Neuronal stem cell (in vitro differentiated cells): ENCODE measurements at regions not wholly inside any gene's neighbourhood (a gene's known extent, or its start where the extent isn't known, plus 50 kb on each side); places are given as distances from the start of the nearest gene placed in this dataset.

Experiments
- DNase-seq: peaks from one replicate; pipeline ENCODE4 v3.0.0-alpha.2; 2013; ENCODE audit warnings: low spot score
- H2AFZ ChIP-seq: one replicate; pipeline ENCODE4 v1.6.1; 2013; ENCODE audit warnings: mild to moderate bottlenecking, low read length, inconsistent platforms
- H2AK5ac ChIP-seq: 2 replicates; pipeline ENCODE4 v1.6.1; 2013; ENCODE audit warnings: low read depth, mild to moderate bottlenecking, inconsistent platforms, low read length, moderate library complexity, mixed read lengths
- H2BK120ac ChIP-seq: 2 replicates; pipeline ENCODE4 v1.6.1; 2013; ENCODE audit warnings: low read depth, mild to moderate bottlenecking, inconsistent platforms, low read length, moderate library complexity, mixed read lengths
- H2BK12ac ChIP-seq: one replicate; pipeline ENCODE4 v1.6.1; 2013; ENCODE audit warnings: low read length, inconsistent platforms
- H2BK15ac ChIP-seq: 2 replicates; pipeline ENCODE4 v1.6.1; 2013; ENCODE audit warnings: mild to moderate bottlenecking, low read length, inconsistent platforms, mixed read lengths
- H2BK5ac ChIP-seq: one replicate; pipeline ENCODE4 v1.6.1; 2013; ENCODE audit warnings: inconsistent platforms, mild to moderate bottlenecking, low read length, moderate library complexity
- H3K14ac ChIP-seq: one replicate; pipeline ENCODE4 v1.6.1; 2013; ENCODE audit warnings: low read length, inconsistent platforms
- H3K18ac ChIP-seq: 2 replicates; pipeline ENCODE4 v1.6.1; 2013; ENCODE audit warnings: low read length, inconsistent platforms
- H3K23ac ChIP-seq: 2 replicates; pipeline ENCODE4 v1.6.1; 2013; ENCODE audit warnings: low read depth, mild to moderate bottlenecking, mixed read lengths, low read length, inconsistent platforms; ENCODE audit not compliant: poor library complexity
- H3K27ac ChIP-seq: replicated peaks from 3 replicates; pipeline ENCODE4 v1.5.1; 2013; ENCODE audit warnings: low read length, inconsistent platforms
- H3K27me3 ChIP-seq, 3 experiments: 2 replicates each; pipeline ENCODE4 v1.6.1; 2013; ENCODE audit warnings: low read length in 3 of 3, mild to moderate bottlenecking in 2 of 3, inconsistent platforms in 1 of 3, low read depth in 1 of 3, mixed read lengths in 1 of 3, moderate library complexity in 1 of 3; ENCODE audit not compliant: control insufficient read depth in 3 of 3, insufficient read depth in 3 of 3
- H3K36me3 ChIP-seq, 2 donors: replicated peaks in 1 of 2; 2 replicates each; pipeline ENCODE4 v1.6.1; 2013; ENCODE audit warnings: low read length in 2 of 2; ENCODE audit not compliant: control insufficient read depth in 2 of 2, insufficient read depth in 2 of 2
- H3K4ac ChIP-seq: 2 replicates; pipeline ENCODE4 v1.6.1; 2013; ENCODE audit warnings: inconsistent platforms, mild to moderate bottlenecking, low read length, moderate library complexity
- H3K4me1 ChIP-seq, 2 donors: 1 replicate in 1 of 2; 2 replicates in 1 of 2; pipeline ENCODE4 v1.6.1; 2013; ENCODE audit warnings: low read length in 2 of 2, low read depth in 1 of 2; ENCODE audit not compliant: control insufficient read depth in 2 of 2, insufficient read depth in 1 of 2
- H3K4me2 ChIP-seq: one replicate; pipeline ENCODE4 v1.6.1; 2013; ENCODE audit warnings: mild to moderate bottlenecking, low read length, inconsistent platforms; ENCODE audit not compliant: insufficient read depth, poor library complexity, severe bottlenecking
- H3K4me3 ChIP-seq, 2 donors: 2 replicates each; pipeline ENCODE4 v1.5.1; 2013; ENCODE audit warnings: low read length in 2 of 2, mild to moderate bottlenecking in 2 of 2, inconsistent platforms in 1 of 2, moderate library complexity in 1 of 2
- H3K79me1 ChIP-seq: one replicate; pipeline ENCODE4 v1.6.1; 2013; ENCODE audit warnings: low read depth, mild to moderate bottlenecking, inconsistent platforms, low read length, moderate library complexity
- H3K9ac ChIP-seq: one replicate; pipeline ENCODE4 v1.6.1; 2013; ENCODE audit warnings: mild to moderate bottlenecking, low read depth, low read length, inconsistent platforms; ENCODE audit not compliant: poor library complexity
- H3K9me3 ChIP-seq, 2 donors: replicated peaks in 1 of 2; 2 replicates each; pipeline versions ENCODE3 to v1.6.1; 2013; ENCODE audit warnings: low read length in 2 of 2, mild to moderate bottlenecking in 2 of 2, inconsistent platforms in 1 of 2, low read depth in 1 of 2, mixed read lengths in 1 of 2, moderate library complexity in 1 of 2; ENCODE audit not compliant: control insufficient read depth in 2 of 2, insufficient read depth in 1 of 2
- H4K8ac ChIP-seq: one replicate; pipeline ENCODE4 v1.6.1; 2013; ENCODE audit warnings: low read depth, mild to moderate bottlenecking, inconsistent platforms, low read length, moderate library complexity
- H4K91ac ChIP-seq: one replicate; pipeline ENCODE4 v1.6.1; 2013; ENCODE audit warnings: low read length, low read depth, mild to moderate bottlenecking, inconsistent platforms; ENCODE audit not compliant: poor library complexity
- WGBS, 2 donors: extraction: QIAGEN DNeasy Blood & Tissue Kit; methylation state at CpG; one replicate each; pipeline ENCODE4 v1.1.7; 2013; ENCODE audit warnings: missing lambda C conversion rate in 2 of 2, mixed read lengths in 1 of 2; ENCODE audit not compliant: insufficient read length in 2 of 2, insufficient replicate concordance in 1 of 2; ENCODE audit errors: extremely low coverage in 2 of 2; 5-methylcytosine and 5-hydroxymethylcytosine counted together

- no peak overlapping the region for H3K4me2 ChIP-seq
- no peak overlapping the region for H2BK120ac ChIP-seq
- H3K23ac ChIP-seq, result no peak overlapping the region
- WGBS, 2 donors, result no CpG with 5 or more reads among the region's 3 CpGs
- no peak overlapping the region for H3K4me3 ChIP-seq
- no peak overlapping the region for H2BK12ac ChIP-seq
- H2BK5ac ChIP-seq, result no peak overlapping the region
- no peak overlapping the region for H3K14ac ChIP-seq
- H2AK5ac ChIP-seq, result no peak overlapping the region
- H3K79me1 ChIP-seq, result no peaks in the 10 kb centered on the region
- no peak overlapping the region for H3K4ac ChIP-seq
- no peak overlapping the region for H4K8ac ChIP-seq
- no peaks in the 10 kb centered on the region for H3K9me3 ChIP-seq
- peaks cover 2 to 15% of the 10 kb centered on the region in 2 donors for H3K4me1 ChIP-seq
- no peak for DNase-seq
- H3K18ac ChIP-seq, result no peak overlapping the region
- no peaks in the 10 kb centered on the region for H3K36me3 ChIP-seq
- H2AFZ ChIP-seq, result peak overlapping the region; percentile 57
- H2BK15ac ChIP-seq, result no peak overlapping the region
- no peaks in the 10 kb centered on the region for H3K27me3 ChIP-seq
- H3K9ac ChIP-seq, result no peak overlapping the region
- no peak overlapping the region for H4K91ac ChIP-seq
- H3K27ac ChIP-seq, result no peak overlapping the region
Measured at GRCh38 chr4:19534159-19534558, 717.5 kb upstream of the SLIT2 start.

- Histone ChIP-seq H3K18ac (no peak overlapping the region), H3K27ac (no peak overlapping the region), H3K9me3 (no peaks in the 10 kb centered on the region)
Measured at GRCh38 chr4:19531906-19532848, 719.5 kb upstream of the SLIT2 start.

GRCh38 chr4:19523964-19524363 lies 727.7 kb upstream of the SLIT2 start:
- H3K18ac ChIP-seq, result no peak overlapping the region
- no peak overlapping the region for H3K4me2 ChIP-seq
- H3K9ac ChIP-seq, result no peak overlapping the region
- H3K4me3 ChIP-seq, result no peak overlapping the region
- no peak overlapping the region for H2BK5ac ChIP-seq
- H3K27ac ChIP-seq, result no peak overlapping the region
- no peak for DNase-seq
- no peaks in the 10 kb centered on the region for H3K4me1 ChIP-seq
- no peak overlapping the region for H3K23ac ChIP-seq
- no peak overlapping the region for H3K4ac ChIP-seq
- H2BK15ac ChIP-seq, result no peak overlapping the region
- no peak overlapping the region for H4K8ac ChIP-seq
- H3K27me3 ChIP-seq, result no peaks in the 10 kb centered on the region
- no peak overlapping the region for H4K91ac ChIP-seq
- no peaks in the 10 kb centered on the region for H3K9me3 ChIP-seq
- no peak overlapping the region for H3K14ac ChIP-seq
- H3K79me1 ChIP-seq, result no peaks in the 10 kb centered on the region
- H2BK12ac ChIP-seq, result no peak overlapping the region
- WGBS, 2 donors, result no CpG with 5 or more reads among the region's 2 CpGs
- H2AK5ac ChIP-seq, result no peak overlapping the region
- H2BK120ac ChIP-seq, result no peak overlapping the region
- no peaks in the 10 kb centered on the region for H3K36me3 ChIP-seq
- no peak overlapping the region for H2AFZ ChIP-seq

More at GRCh38 chr4:19531906-19532848, 719.5 kb upstream of the SLIT2 start:
- no CpG with 5 or more reads among the region's 5 CpGs for WGBS, 2 donors
- H3K36me3 ChIP-seq, result no peaks in the 10 kb centered on the region
- no peak overlapping the region for H2AK5ac ChIP-seq
- H3K4me1 ChIP-seq, result peaks cover 2 to 15% of the 10 kb centered on the region in 2 donors
- H3K79me1 ChIP-seq, result no peaks in the 10 kb centered on the region
- no peak overlapping the region for H3K9ac ChIP-seq
- no peak overlapping the region for H2BK120ac ChIP-seq
- peak; percentile 12 for DNase-seq
- no peak overlapping the region for H2BK15ac ChIP-seq
- H3K4ac ChIP-seq, result no peak overlapping the region
- no peak overlapping the region for H4K8ac ChIP-seq
- no peak overlapping the region for H3K4me3 ChIP-seq
- no peak overlapping the region for H2BK12ac ChIP-seq
- H4K91ac ChIP-seq, result no peak overlapping the region
- H2AFZ ChIP-seq, result peak overlapping the region; percentile 33
- H3K14ac ChIP-seq, result no peak overlapping the region
- H3K4me2 ChIP-seq, result no peak overlapping the region
- H3K23ac ChIP-seq, result no peak overlapping the region
- no peaks in the 10 kb centered on the region for H3K27me3 ChIP-seq
- no peak overlapping the region for H2BK5ac ChIP-seq

- no peaks in the 10 kb centered on the region for H3K9me3 ChIP-seq
- DNase-seq, result no peak
- H2BK12ac ChIP-seq, result no peak overlapping the region
- no peak overlapping the region for H2AK5ac ChIP-seq
- H2AFZ ChIP-seq, result no peak overlapping the region
- H3K4me2 ChIP-seq, result no peak overlapping the region
- no peak overlapping the region for H3K4ac ChIP-seq
- H2BK5ac ChIP-seq, result no peak overlapping the region
- no peaks in the 10 kb centered on the region for H3K27me3 ChIP-seq
- no peak overlapping the region for H4K8ac ChIP-seq
- H2BK15ac ChIP-seq, result no peak overlapping the region
- H3K9ac ChIP-seq, result no peak overlapping the region
- H3K36me3 ChIP-seq, result no peaks in the 10 kb centered on the region
- no peaks in the 10 kb centered on the region for H3K4me1 ChIP-seq
- H3K14ac ChIP-seq, result no peak overlapping the region
- no peak overlapping the region for H2BK120ac ChIP-seq
- H3K4me3 ChIP-seq, result no peak overlapping the region
- H4K91ac ChIP-seq, result no peak overlapping the region
- H3K18ac ChIP-seq, result no peak overlapping the region
- H3K79me1 ChIP-seq, result no peaks in the 10 kb centered on the region
- no peak overlapping the region for H3K23ac ChIP-seq
- no peak overlapping the region for H3K27ac ChIP-seq
- no CpG with 5 or more reads among the region's 3 CpGs for WGBS, 2 donors
Measured at GRCh38 chr4:19522966-19523365, 728.7 kb upstream of the SLIT2 start.
